Left hindlimb (tissue), 1 donor: ENCODE measurements at regions not wholly inside any gene's neighbourhood (a gene's known extent, or its start where the extent isn't known, plus 50 kb on each side); places are given as distances from the start of the nearest gene placed in this dataset.

ENCODE experiments used
- DNase-seq: peaks from one replicate; pipeline ENCODE4 v3.0.0-alpha.2; 2018

- DNase-seq: no peak
These were observed 198.4 kb upstream of the RASA1 start for GRCh38 chr5:87069311-87069710.

GRCh38 chr5:87069974-87070608, 197.6 kb upstream of the RASA1 start:
- DNase-seq: no peak

GRCh38 chr5:87074072-87074471, 193.6 kb upstream of the RASA1 start:
- DNase-seq: no peak

GRCh38 chr5:87074934-87075541, 192.6 kb upstream of the RASA1 start:
- no peak for DNase-seq

- DNase-seq: no peak
These were observed 191.3 kb upstream of the RASA1 start for GRCh38 chr5:87076411-87076810.

- no peak for DNase-seq
These were observed 190.8 kb upstream of the RASA1 start for GRCh38 chr5:87076931-87077330.

- DNase-seq: no peak
These were observed 188.5 kb upstream of the RASA1 start for GRCh38 chr5:87079219-87079618.

- DNase-seq: no peak
These were observed 186.7 kb upstream of the RASA1 start for GRCh38 chr5:87081016-87081415.

GRCh38 chr5:87081511-87082372, 185.9 kb upstream of the RASA1 start:
- DNase-seq: no peak

GRCh38 chr5:87094347-87094746, 173.3 kb upstream of the RASA1 start:
- no peak for DNase-seq

- DNase-seq: no peak
These were observed 172.8 kb upstream of the RASA1 start for GRCh38 chr5:87094833-87095232.

- no peak for DNase-seq
These were observed 171.9 kb upstream of the RASA1 start for GRCh38 chr5:87095787-87096186.

- DNase-seq: no peak
These were observed 170.0 kb upstream of the RASA1 start for GRCh38 chr5:87097664-87098063.

- no peak for DNase-seq
These were observed 168.3 kb upstream of the RASA1 start for GRCh38 chr5:87099291-87099839.

- no peak for DNase-seq
These were observed 167.7 kb upstream of the RASA1 start for GRCh38 chr5:87099968-87100367.

GRCh38 chr5:87101321-87101720, 166.4 kb upstream of the RASA1 start:
- DNase-seq: no peak

- DNase-seq: no peak
These were observed 164.8 kb upstream of the RASA1 start for GRCh38 chr5:87102841-87103240.

GRCh38 chr5:87103616-87104287, 163.9 kb upstream of the RASA1 start:
- no peak for DNase-seq

GRCh38 chr5:87105577-87105976, 162.1 kb upstream of the RASA1 start:
- DNase-seq: no peak

- no peak for DNase-seq
These were observed 157.9 kb upstream of the RASA1 start for GRCh38 chr5:87109746-87110145.

GRCh38 chr5:87110721-87111120, 157.0 kb upstream of the RASA1 start:
- DNase-seq: no peak

GRCh38 chr5:87113861-87114260, 153.8 kb upstream of the RASA1 start:
- no peak for DNase-seq

- no peak for DNase-seq
These were observed 153.1 kb upstream of the RASA1 start for GRCh38 chr5:87114631-87115030.
